ENCODE measurements at regions not wholly inside any gene's neighbourhood (a gene's known extent, or its start where the extent isn't known, plus 50 kb on each side); places are given as distances from the start of the nearest gene placed in this dataset.

DNA sequence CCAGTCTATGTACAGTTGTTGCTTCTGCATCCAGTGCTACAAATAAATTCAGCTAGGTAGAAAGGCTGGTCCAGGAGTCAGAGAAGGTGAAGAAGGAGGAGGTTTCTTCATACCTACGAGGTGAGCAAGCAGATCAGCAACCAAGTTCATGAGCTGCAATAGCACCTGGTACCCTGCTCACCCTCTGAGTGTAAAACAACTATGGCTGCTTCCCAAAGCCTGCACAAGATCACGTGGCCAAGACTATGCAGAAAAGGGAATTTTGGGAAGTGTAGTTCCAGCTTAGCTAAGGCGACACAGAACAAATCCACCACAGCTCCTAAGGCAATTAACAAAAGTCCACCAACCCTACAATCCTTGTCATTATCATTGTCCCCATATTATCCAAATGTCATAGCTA is 95.9 kb upstream of the AUTS2 start:
- TF ChIP-seq, protein P1, sequence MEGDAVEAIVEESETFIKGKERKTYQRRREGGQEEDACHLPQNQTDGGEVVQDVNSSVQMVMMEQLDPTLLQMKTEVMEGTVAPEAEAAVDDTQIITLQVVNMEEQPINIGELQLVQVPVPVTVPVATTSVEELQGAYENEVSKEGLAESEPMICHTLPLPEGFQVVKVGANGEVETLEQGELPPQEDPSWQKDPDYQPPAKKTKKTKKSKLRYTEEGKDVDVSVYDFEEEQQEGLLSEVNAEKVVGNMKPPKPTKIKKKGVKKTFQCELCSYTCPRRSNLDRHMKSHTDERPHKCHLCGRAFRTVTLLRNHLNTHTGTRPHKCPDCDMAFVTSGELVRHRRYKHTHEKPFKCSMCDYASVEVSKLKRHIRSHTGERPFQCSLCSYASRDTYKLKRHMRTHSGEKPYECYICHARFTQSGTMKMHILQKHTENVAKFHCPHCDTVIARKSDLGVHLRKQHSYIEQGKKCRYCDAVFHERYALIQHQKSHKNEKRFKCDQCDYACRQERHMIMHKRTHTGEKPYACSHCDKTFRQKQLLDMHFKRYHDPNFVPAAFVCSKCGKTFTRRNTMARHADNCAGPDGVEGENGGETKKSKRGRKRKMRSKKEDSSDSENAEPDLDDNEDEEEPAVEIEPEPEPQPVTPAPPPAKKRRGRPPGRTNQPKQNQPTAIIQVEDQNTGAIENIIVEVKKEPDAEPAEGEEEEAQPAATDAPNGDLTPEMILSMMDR (IDR thresholded peaks at IDR 0.05; ENCODE audit: extremely low read depth, low read depth, low read length), result no peak
- Histone ChIP-seq H3K27me3 (ENCODE audit: insufficient read depth, low read length) (no peaks in the 10 kb centered on the region), H2AFZ (ENCODE audit: low read length) (no peak overlapping the region), H3K4me3 (ENCODE audit: insufficient read depth, low read length) (no peak overlapping the region), H3K27ac (ENCODE audit: low read depth, low read length) (no peak overlapping the region), H3K79me2 (ENCODE audit: insufficient read depth, low read length) (no peaks in the 10 kb centered on the region), H3K9me3 (ENCODE audit: low read depth, low read length) (no peaks in the 10 kb centered on the region), H3K4me2 (ENCODE audit: insufficient read depth, low read length) (no peak overlapping the region), H3K36me3 (ENCODE audit: insufficient read depth, low read length) (no peaks in the 10 kb centered on the region), H3K4me1 (ENCODE audit: insufficient read depth, low read length) (no peaks in the 10 kb centered on the region), H4K20me1 (ENCODE audit: insufficient read depth, low read length) (no peaks in the 10 kb centered on the region)
- DNase-seq (ENCODE audit: insufficient read length, low spot score, missing footprints), result no peak

DNA sequence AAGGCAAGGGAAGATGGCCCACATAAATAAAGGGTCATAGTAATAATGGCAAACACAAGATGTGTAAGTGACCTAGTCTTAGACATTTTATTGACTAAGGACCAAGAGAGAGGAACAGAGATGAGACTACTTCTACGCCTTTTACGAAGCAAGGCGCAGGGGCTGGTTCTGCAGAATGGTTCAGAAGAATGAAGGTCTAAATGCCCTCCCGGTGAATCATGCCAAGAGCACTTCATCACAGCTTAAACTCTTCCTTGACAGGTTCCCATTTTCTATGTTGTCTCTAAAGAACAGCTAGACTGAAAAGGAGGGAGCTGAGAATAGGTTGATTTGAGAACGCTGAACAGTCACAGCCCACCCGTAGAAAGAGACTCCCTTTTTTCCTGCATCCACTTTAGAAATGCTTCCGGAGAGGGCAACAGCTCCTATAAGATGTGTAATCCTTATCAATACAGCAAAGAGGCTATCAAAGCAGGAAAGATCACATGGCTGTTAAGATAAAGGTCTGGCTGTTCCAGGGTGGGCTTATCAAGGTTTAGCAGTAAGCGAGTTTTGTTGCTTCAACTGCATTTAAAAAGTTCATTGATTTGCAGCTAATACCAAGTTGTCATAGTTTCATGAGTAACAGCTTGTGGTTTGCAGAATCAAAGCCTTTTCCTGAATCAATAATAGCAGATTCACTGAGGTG is 93.4 kb upstream of the AUTS2 start:
- TF ChIP-seq, protein P1 (IDR thresholded peaks at IDR 0.05; ENCODE audit: extremely low read depth, low read depth, low read length), result no peak
- H3K36me3 ChIP-seq (ENCODE audit: insufficient read depth, low read length), result no peaks in the 10 kb centered on the region
- no peak for DNase-seq (ENCODE audit: insufficient read length, low spot score, missing footprints)

DNA sequence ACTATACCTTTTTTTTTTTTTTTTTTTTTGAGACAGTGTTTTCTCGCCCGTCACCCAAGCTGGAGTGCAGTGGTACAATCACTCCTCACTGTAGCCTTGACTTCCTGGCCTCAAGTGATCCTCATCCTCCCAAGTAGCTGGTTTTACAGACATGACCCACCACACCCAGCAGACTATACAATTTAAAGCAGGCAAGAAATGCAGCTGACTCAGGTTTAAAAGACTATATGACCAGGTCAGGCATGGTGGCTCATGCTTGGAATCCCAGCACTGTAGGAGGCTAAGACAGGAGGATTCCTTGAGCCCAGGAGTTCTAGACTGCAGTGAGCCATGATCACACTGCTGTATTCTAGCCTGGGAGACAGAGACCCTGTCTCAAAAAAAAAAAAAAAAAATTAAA is 89.5 kb upstream of the AUTS2 start:
- Histone ChIP-seq H3K27ac (ENCODE audit: low read depth, low read length) (no peak overlapping the region), H2AFZ (ENCODE audit: low read length) (no peak overlapping the region), H3K4me3 (ENCODE audit: insufficient read depth, low read length) (no peak overlapping the region), H3K9me3 (ENCODE audit: low read depth, low read length) (no peaks in the 10 kb centered on the region), H3K4me2 (ENCODE audit: insufficient read depth, low read length) (no peak overlapping the region), H3K36me3 (ENCODE audit: insufficient read depth, low read length) (no peaks in the 10 kb centered on the region), H3K4me1 (ENCODE audit: insufficient read depth, low read length) (no peaks in the 10 kb centered on the region), H3K27me3 (ENCODE audit: insufficient read depth, low read length) (no peaks in the 10 kb centered on the region), H3K79me2 (ENCODE audit: insufficient read depth, low read length) (no peaks in the 10 kb centered on the region), H4K20me1 (ENCODE audit: insufficient read depth, low read length) (no peaks in the 10 kb centered on the region)
- TF ChIP-seq, protein P1 (IDR thresholded peaks at IDR 0.05; ENCODE audit: extremely low read depth, low read depth, low read length), result no peak
- DNase-seq (ENCODE audit: insufficient read length, low spot score, missing footprints), result no peak

More for the DNA sequence above, 93.4 kb upstream of the AUTS2 start:
- Histone ChIP-seq H4K20me1 (ENCODE audit: insufficient read depth, low read length) (no peaks in the 10 kb centered on the region), H2AFZ (ENCODE audit: low read length) (no peak overlapping the region), H3K4me1 (ENCODE audit: insufficient read depth, low read length) (no peaks in the 10 kb centered on the region), H3K4me2 (ENCODE audit: insufficient read depth, low read length) (no peak overlapping the region), H3K27me3 (ENCODE audit: insufficient read depth, low read length) (no peaks in the 10 kb centered on the region), H3K27ac (ENCODE audit: low read depth, low read length) (no peak overlapping the region), H3K4me3 (ENCODE audit: insufficient read depth, low read length) (no peak overlapping the region), H3K79me2 (ENCODE audit: insufficient read depth, low read length) (no peaks in the 10 kb centered on the region), H3K9me3 (ENCODE audit: low read depth, low read length) (no peaks in the 10 kb centered on the region)

- no peaks in the 10 kb centered on the region for H3K4me1 ChIP-seq (ENCODE audit: insufficient read depth, low read length)
- H3K4me3 ChIP-seq (ENCODE audit: insufficient read depth, low read length), result no peak overlapping the region
- no peaks in the 10 kb centered on the region for H3K36me3 ChIP-seq (ENCODE audit: insufficient read depth, low read length)
- H3K27me3 ChIP-seq (ENCODE audit: insufficient read depth, low read length), result no peaks in the 10 kb centered on the region
- H3K79me2 ChIP-seq (ENCODE audit: insufficient read depth, low read length), result no peaks in the 10 kb centered on the region
- no peak for DNase-seq (ENCODE audit: insufficient read length, low spot score, missing footprints)
- H4K20me1 ChIP-seq (ENCODE audit: insufficient read depth, low read length), result no peaks in the 10 kb centered on the region
- H3K27ac ChIP-seq (ENCODE audit: low read depth, low read length), result no peak overlapping the region
- no peak overlapping the region for H3K4me2 ChIP-seq (ENCODE audit: insufficient read depth, low read length)
- H2AFZ ChIP-seq (ENCODE audit: low read length), result no peak overlapping the region
- no peaks in the 10 kb centered on the region for H3K9me3 ChIP-seq (ENCODE audit: low read depth, low read length)
- TF ChIP-seq, protein P1 (IDR thresholded peaks at IDR 0.05; ENCODE audit: extremely low read depth, low read depth, low read length), result no peak
Measured at GRCh38 chr7:69510114-69510513, 88.2 kb upstream of the AUTS2 start.

Measured in osteoblast (primary cell).